ENCODE measurements at regions not wholly inside any gene's neighbourhood (a gene's known extent, or its start where the extent isn't known, plus 50 kb on each side); places are given as distances from the start of the nearest gene placed in this dataset.
"Not testable (repeated sequence)": the region's sequence is repeated elsewhere in the genome, so short reads cannot be mapped to it uniquely, and the experiment has no call there.

GRCh38 chr17:53227111-53227510 lies 595.6 kb upstream of the KIF2B start:
- Histone ChIP-seq H3K9me3 (no peaks in the 10 kb centered on the region), H3K27me3 (no peaks in the 10 kb centered on the region), H3K27ac (no peak overlapping the region), H3K4me3 (no peak overlapping the region), H3K4me1 (peaks cover 0 to 4% (median 0%) of the 10 kb centered on the region in 3 donors), H3K36me3 (no peaks in the 10 kb centered on the region)
- WGBS, 2 donors, result 6 to 8% methylated on average over 2 of the region's 2 CpGs
- intact Hi-C loops (cut with DNase I), result no loop called here
- TF ChIP-seq, protein P1, sequence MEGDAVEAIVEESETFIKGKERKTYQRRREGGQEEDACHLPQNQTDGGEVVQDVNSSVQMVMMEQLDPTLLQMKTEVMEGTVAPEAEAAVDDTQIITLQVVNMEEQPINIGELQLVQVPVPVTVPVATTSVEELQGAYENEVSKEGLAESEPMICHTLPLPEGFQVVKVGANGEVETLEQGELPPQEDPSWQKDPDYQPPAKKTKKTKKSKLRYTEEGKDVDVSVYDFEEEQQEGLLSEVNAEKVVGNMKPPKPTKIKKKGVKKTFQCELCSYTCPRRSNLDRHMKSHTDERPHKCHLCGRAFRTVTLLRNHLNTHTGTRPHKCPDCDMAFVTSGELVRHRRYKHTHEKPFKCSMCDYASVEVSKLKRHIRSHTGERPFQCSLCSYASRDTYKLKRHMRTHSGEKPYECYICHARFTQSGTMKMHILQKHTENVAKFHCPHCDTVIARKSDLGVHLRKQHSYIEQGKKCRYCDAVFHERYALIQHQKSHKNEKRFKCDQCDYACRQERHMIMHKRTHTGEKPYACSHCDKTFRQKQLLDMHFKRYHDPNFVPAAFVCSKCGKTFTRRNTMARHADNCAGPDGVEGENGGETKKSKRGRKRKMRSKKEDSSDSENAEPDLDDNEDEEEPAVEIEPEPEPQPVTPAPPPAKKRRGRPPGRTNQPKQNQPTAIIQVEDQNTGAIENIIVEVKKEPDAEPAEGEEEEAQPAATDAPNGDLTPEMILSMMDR (IDR thresholded peaks at IDR 0.05), result no peak
- FAIRE-seq, result no peak
- no peak for ATAC-seq
- no peak for DNase-seq

DNA sequence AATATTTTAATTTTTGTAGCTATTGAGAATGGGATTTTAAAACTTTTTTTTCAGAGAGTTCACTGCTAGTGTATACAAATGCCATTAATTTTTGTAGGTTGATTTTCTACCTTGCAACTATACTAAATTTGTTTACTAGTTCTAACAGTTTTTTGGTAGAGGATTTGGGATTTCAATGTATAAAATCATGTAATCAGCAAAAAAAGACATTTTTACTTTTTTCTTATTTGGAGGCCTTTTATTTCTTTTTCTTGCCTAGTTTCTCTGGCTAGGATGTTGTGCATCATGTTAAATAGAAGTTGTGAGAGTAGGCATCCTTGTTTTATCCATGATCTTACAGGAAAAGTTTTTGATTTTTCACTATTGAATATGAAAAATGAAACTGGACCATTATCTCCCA lies 602.9 kb upstream of the KIF2B start:
- no peaks in the 10 kb centered on the region for H3K9me3 ChIP-seq
- H3K27me3 ChIP-seq, result no peaks in the 10 kb centered on the region
- TF ChIP-seq, protein P1 (IDR thresholded peaks at IDR 0.05), result no peak

DNA sequence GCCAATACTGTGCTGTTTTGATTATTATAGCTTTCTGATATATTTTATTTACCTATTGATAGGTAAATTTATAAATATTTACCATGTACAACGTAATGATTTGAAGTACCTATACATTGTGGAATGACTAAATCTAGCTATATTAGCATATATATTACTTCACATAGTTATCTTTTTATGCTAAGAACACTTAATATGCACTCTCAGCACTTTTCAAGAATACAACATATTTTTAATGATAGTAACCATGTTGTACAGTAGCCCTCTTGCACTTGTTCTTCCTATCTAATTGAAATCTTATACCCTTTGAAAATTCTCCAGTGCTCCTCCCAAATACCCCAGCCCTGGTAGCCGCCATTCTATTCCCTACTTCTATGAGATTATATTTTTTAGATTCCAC lies 604.0 kb upstream of the KIF2B start:
- no peak overlapping the region for H3K4me3 ChIP-seq
- intact Hi-C loops (cut with DNase I), result no loop called here
- DNase-seq, result no peak
- H3K36me3 ChIP-seq, result no peaks in the 10 kb centered on the region
- H3K27ac ChIP-seq, result no peak overlapping the region
- no peaks in the 10 kb centered on the region for H3K9me3 ChIP-seq
- H3K27me3 ChIP-seq, result no peaks in the 10 kb centered on the region
- ATAC-seq, result no peak
- WGBS, 2 donors, result 41 to 55% methylated on average over 2 of the region's 2 CpGs
- TF ChIP-seq, protein P1 (IDR thresholded peaks at IDR 0.05), result no peak
- FAIRE-seq, result no peak
- H3K4me1 ChIP-seq, result no peaks in the 10 kb centered on the region

More for the DNA sequence above, 602.9 kb upstream of the KIF2B start:
- intact Hi-C loops (cut with DNase I), result no loop called here
- Histone ChIP-seq H3K4me1 (no peaks in the 10 kb centered on the region), H3K4me3 (no peak overlapping the region), H3K36me3 (no peaks in the 10 kb centered on the region), H3K27ac (no peak overlapping the region)
- no peak for DNase-seq
- no peak for FAIRE-seq
- no peak for ATAC-seq

DNA sequence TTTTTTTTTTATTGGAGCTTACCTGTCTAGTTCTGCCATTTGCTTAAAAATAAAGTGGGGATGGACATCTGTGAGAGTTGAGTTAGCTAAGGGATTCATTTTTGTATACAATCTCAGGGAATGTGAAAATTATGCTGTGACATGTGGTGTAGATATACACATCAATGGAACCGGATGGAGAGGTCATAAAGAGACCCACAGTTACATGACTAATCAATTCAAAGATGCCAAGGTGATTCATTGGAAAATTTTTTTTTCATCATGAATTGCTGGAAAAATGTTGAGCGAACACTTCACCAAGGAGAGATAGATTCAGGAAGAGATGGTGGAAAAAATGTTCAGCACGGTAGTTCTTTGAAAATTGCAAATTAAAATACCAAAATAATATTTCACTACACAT lies 605.4 kb upstream of the KIF2B start:
- Histone ChIP-seq H3K4me1 (no peaks in the 10 kb centered on the region), H3K4me3 (no peak overlapping the region), H3K9me3 (no peaks in the 10 kb centered on the region), H3K27ac (no peak overlapping the region), H3K36me3 (no peaks in the 10 kb centered on the region), H3K27me3 (no peaks in the 10 kb centered on the region)
- TF ChIP-seq, protein P1 (IDR thresholded peaks at IDR 0.05), result no peak
- FAIRE-seq, result no peak
- intact Hi-C loops (cut with DNase I), result no loop called here
- ATAC-seq, result no peak
- DNase-seq, result no peak
- 60 to 72% methylated on average over 3 of the region's 3 CpGs for WGBS, 2 donors

DNA sequence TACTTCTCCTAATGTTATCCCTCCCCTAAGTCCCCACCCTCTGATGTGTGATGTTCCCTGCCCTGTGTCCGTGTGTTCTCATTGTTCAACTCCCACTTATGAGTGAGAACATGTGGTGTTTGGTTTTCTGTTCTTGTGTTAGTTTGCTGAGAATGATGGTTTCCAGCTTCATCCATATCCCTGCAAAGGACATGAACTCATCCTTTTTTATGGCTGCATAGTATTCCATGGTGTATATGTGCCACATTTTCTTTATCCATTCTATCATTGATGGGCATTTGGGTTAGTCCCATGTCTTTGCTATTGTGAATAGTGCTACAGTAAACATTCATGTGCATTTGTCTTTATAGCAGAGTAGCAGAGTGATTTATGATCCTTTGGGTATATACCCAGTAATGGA lies 613.8 kb upstream of the KIF2B start:
- ATAC-seq; H3K36me3 ChIP-seq; H3K4me3 ChIP-seq; intact Hi-C loops (cut with DNase I); H3K27ac ChIP-seq; H3K4me1 ChIP-seq; FAIRE-seq; H3K9me3 ChIP-seq; H3K27me3 ChIP-seq; DNase-seq: not testable (repeated sequence)
- 62 to 75% methylated on average over 1 of the region's 1 CpG for WGBS, 2 donors

DNA sequence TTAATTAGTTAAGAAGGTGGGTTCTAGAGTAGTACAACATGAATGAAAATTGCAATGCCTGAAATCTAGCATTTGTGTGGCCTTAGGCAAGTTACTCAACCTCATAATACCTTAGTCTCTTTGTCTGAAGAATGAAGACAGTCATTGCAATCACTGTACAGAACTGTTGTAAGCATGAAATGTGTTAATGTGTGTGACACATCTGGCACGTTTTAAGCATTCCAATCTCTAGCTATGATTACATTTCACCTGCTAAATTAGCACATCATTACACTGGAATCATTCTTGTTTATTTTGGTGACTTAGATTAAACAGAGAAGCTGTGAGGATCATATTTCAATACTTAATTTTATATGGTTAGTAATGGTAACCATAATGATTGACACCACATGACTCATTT lies 629.7 kb upstream of the KIF2B start:
- H3K9me3 ChIP-seq, result no peaks in the 10 kb centered on the region
- H3K27ac ChIP-seq, result no peak overlapping the region
- no peaks in the 10 kb centered on the region for H3K27me3 ChIP-seq
- TF ChIP-seq, protein P1 (IDR thresholded peaks at IDR 0.05), result no peak
- H3K4me3 ChIP-seq, result no peak overlapping the region
- intact Hi-C loops (cut with DNase I), result no loop called here
- no peak for FAIRE-seq
- H3K4me1 ChIP-seq, result no peaks in the 10 kb centered on the region
- DNase-seq, result no peak
- no peak for ATAC-seq
- H3K36me3 ChIP-seq, result no peaks in the 10 kb centered on the region
- WGBS, 2 donors, result 13 to 14% methylated on average over 1 of the region's 1 CpG
